HepG2 (cell line): ENCODE measurements at regions not wholly inside any gene's neighbourhood (a gene's known extent, or its start where the extent isn't known, plus 50 kb on each side); places are given as distances from the start of the nearest gene placed in this dataset.

Experiments
- KIAA2018 ChIP-seq: sonication (generic); formaldehyde crosslinking; IDR thresholded peaks from 2 replicates; pipeline ENCODE4 v1.5.0; 2020; ENCODE audit warnings: mild to moderate bottlenecking, missing genetic modification reagents, borderline replicate concordance
- ZNF570 ChIP-seq: sonication (generic); formaldehyde crosslinking; IDR thresholded peaks from 2 replicates; pipeline ENCODE4 v1.4.0; 2020; ENCODE audit warnings: mild to moderate bottlenecking, missing genetic modification reagents, borderline replicate concordance
- TF ChIP-seq, protein P1 (sequence below): sonication (generic); formaldehyde crosslinking; IDR thresholded peaks from 2 replicates; pipeline ENCODE4 v1.5.1; 2020; ENCODE audit warnings: missing genetic modification reagents, mild to moderate bottlenecking, borderline replicate concordance
- TF ChIP-seq, protein P2 (sequence below): sonication (generic); formaldehyde crosslinking; IDR thresholded peaks from 2 replicates; pipeline ENCODE4 v1.8.0; 2022; ENCODE audit warnings: mild to moderate bottlenecking, missing genetic modification reagents, moderate library complexity
- TF ChIP-seq, protein P3 (sequence below): sonication (generic); formaldehyde crosslinking; IDR thresholded peaks from 2 replicates; pipeline ENCODE4 v1.8.0; 2022; ENCODE audit warnings: mild to moderate bottlenecking, missing genetic modification reagents

GRCh38 chr20:50320901-50321796 lies 130.5 kb downstream of the CEBPB start (continued):
- TF ChIP-seq, protein P1, sequence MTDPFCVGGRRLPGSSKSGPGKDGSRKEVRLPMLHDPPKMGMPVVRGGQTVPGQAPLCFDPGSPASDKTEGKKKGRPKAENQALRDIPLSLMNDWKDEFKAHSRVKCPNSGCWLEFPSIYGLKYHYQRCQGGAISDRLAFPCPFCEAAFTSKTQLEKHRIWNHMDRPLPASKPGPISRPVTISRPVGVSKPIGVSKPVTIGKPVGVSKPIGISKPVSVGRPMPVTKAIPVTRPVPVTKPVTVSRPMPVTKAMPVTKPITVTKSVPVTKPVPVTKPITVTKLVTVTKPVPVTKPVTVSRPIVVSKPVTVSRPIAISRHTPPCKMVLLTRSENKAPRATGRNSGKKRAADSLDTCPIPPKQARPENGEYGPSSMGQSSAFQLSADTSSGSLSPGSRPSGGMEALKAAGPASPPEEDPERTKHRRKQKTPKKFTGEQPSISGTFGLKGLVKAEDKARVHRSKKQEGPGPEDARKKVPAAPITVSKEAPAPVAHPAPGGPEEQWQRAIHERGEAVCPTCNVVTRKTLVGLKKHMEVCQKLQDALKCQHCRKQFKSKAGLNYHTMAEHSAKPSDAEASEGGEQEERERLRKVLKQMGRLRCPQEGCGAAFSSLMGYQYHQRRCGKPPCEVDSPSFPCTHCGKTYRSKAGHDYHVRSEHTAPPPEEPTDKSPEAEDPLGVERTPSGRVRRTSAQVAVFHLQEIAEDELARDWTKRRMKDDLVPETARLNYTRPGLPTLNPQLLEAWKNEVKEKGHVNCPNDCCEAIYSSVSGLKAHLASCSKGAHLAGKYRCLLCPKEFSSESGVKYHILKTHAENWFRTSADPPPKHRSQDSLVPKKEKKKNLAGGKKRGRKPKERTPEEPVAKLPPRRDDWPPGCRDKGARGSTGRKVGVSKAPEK (CRISPR knock-in tag): no peak
- TF ChIP-seq, protein P2, sequence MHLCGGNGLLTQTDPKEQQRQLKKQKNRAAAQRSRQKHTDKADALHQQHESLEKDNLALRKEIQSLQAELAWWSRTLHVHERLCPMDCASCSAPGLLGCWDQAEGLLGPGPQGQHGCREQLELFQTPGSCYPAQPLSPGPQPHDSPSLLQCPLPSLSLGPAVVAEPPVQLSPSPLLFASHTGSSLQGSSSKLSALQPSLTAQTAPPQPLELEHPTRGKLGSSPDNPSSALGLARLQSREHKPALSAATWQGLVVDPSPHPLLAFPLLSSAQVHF (CRISPR knock-in tag): no peak
- no peak for TF ChIP-seq KIAA2018 (CRISPR knock-in tag)
- TF ChIP-seq, protein P3, sequence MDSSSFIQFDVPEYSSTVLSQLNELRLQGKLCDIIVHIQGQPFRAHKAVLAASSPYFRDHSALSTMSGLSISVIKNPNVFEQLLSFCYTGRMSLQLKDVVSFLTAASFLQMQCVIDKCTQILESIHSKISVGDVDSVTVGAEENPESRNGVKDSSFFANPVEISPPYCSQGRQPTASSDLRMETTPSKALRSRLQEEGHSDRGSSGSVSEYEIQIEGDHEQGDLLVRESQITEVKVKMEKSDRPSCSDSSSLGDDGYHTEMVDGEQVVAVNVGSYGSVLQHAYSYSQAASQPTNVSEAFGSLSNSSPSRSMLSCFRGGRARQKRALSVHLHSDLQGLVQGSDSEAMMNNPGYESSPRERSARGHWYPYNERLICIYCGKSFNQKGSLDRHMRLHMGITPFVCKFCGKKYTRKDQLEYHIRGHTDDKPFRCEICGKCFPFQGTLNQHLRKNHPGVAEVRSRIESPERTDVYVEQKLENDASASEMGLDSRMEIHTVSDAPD: 0 out of 2 replicates have a peak, but pooled peaks have one; percentile 80
- TF ChIP-seq ZNF570 (CRISPR knock-in tag): no peak
